GM12878 (cell line): ENCODE measurements at regions not wholly inside any gene's neighbourhood (a gene's known extent, or its start where the extent isn't known, plus 50 kb on each side); places are given as distances from the start of the nearest gene placed in this dataset.

Source experiments
- CUX1 ChIP-seq: IDR thresholded peaks from 2 replicates; pipeline ENCODE4 v1.6.1; 2012; ENCODE audit warnings: improper control_type of control experiment, low read depth, low read length; ENCODE audit not compliant: insufficient replicate concordance
- ETV6 ChIP-seq, 2 experiments: fragments of 450-650 bp in 1 of 2; IDR thresholded peaks in 1 of 2; conservative IDR thresholded peaks in 1 of 2; 2 replicates each; pipeline ENCODE4 v1.6.1; 2014; ENCODE audit warnings: antibody characterized with exemption in 1 of 2, borderline replicate concordance in 1 of 2, low read depth in 1 of 2, mild to moderate bottlenecking in 1 of 2, moderate library complexity in 1 of 2
- RFX5 ChIP-seq: IDR thresholded peaks from 2 replicates; pipeline ENCODE4 v1.6.1; 2011; ENCODE audit warnings: low read depth, low read length, improper control_type of control experiment
- SIN3A ChIP-seq: IDR thresholded peaks from 2 replicates; pipeline ENCODE4 v1.6.1; 2012; ENCODE audit warnings: low read depth, low read length, improper control_type of control experiment

GRCh38 chr6:40802481-40802880, 215.3 kb upstream of the LRFN2 start:
- no peak for TF ChIP-seq SIN3A
- TF ChIP-seq ETV6 (conservative IDR thresholded peaks at IDR 0.05 in 1 of 2, IDR thresholded peaks at IDR 0.05 in 1 of 2; ENCODE audit: borderline replicate concordance in 1 of 2, low read depth in 1 of 2), result no peak
- no peak for TF ChIP-seq CUX1
- TF ChIP-seq RFX5, result no peak
